ENCODE measurements at regions not wholly inside any gene's neighbourhood (a gene's known extent, or its start where the extent isn't known, plus 50 kb on each side); places are given as distances from the start of the nearest gene placed in this dataset.

DNA sequence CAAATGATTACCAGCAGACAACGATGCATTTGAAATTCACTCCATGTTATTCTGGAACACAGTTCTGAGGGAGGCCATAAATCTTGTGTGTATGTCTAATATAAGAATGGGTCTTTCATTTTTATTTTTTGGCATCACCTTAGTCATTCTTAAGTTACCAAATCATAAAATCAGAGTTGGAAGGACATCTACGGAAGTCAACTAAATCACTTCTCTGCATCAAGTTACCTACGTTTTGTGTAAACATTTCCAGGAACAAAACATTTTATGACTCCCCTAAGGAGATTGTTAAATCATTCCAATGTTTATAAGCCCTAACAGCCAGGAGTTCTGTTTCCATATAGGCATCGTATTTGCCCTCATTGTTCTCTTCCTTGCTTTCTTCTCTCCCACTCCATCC, 378.2 kb downstream of the FAM170A start:
- no peak for DNase-seq (ENCODE audit: low spot score)

DNA sequence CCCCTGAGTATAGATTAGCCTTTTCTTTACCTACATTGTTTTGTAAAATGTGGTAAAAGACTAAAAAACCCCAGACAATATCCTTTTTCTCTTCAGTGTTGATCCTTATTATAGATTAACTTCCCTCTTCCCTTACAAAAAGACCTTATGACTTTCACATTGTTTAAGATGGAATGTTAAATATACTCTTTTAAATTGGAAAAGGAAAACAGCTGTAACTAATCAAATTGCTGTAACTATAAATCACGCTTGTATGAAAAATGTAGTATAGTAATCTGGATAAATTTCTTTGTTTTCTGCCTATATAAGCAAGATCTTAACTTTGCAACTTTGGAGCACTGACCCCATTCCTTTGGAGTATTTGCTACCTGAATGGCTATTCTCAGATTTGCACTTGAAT, 383.1 kb downstream of the FAM170A start:
- DNase-seq (ENCODE audit: low spot score), result no peak

DNA sequence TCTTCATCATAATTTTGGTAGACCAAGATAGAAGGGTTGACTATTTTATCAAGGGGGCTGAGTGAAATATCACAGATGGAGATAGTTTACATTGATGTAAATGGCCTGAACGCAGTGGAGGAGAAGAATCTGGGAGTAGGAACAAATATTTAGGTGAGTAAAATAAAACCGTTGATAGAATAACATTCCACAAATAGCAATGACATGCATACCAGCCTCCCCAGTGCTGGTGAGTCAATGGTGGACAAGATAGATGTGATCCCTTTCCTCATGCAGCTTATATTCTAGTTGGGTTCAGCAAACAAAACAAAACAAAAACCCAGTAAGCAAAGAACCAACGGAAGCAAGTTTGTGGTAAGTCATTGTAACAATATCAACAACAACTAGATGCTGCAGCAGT, 385.2 kb downstream of the FAM170A start:
- DNase-seq (ENCODE audit: low spot score), result no peak

DNA sequence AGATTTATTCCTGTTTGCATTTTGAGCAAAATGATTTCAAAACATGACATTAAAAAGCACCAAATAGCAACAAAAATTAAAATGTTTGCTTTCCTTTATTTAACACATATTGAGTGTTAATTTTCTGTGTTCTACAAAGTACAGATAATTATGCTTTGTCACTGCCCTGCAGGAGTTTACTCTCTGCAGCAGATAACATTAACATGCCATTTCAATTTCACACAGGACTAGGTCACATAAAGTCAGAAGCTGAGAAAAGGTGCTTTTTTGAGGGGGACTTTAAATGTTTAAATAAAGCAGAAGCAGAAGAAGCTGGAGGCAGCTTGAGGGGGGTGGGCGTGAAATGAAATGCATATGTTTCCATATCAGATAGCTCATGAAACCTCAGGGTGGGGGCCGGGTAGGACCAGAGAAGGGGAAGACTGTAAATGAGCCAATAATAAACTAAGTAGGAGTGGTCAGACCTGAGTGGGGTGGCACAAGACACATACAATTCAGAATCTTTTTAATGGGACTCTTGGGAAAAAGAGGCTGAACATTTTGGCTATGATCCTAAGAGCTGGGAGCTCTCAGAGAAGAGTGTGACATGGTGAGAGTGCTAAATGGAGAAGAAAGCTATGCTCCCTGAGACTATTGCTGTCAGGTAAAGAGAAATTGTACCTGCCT, 387.5 kb downstream of the FAM170A start:
- no peak for DNase-seq (ENCODE audit: low spot score)

DNA sequence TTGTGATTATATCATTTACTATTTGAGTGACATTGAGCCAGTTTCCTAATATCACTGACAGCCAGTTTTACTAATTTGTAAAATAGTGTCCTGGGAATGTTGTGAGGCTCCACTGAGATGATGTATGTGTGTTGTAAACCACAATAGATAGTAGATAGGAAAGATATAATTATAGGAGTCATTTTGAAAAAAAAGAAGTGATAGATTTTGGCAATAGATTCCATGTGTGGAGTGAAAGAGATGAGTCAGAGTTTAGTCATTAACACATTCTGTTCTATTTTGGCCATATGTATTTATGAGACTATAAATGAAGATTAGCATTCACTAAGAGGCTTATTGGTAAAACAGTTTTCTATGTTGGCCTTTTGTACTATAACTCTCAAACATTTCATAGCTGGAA, 388.2 kb downstream of the FAM170A start:
- DNase-seq (ENCODE audit: low spot score), result no peak

GRCh38 chr5:120035181-120035580, 405.8 kb downstream of the FAM170A start:
- DNase-seq (ENCODE audit: low spot score), result no peak

GRCh38 chr5:120035815-120036577, 406.6 kb downstream of the FAM170A start:
- no peak for DNase-seq (ENCODE audit: low spot score)

- no peak for DNase-seq (ENCODE audit: low spot score)
Measured at GRCh38 chr5:120037451-120037850, 408.1 kb downstream of the FAM170A start.

GRCh38 chr5:120039111-120039510, 409.8 kb downstream of the FAM170A start:
- DNase-seq (ENCODE audit: low spot score), result no peak

DNA sequence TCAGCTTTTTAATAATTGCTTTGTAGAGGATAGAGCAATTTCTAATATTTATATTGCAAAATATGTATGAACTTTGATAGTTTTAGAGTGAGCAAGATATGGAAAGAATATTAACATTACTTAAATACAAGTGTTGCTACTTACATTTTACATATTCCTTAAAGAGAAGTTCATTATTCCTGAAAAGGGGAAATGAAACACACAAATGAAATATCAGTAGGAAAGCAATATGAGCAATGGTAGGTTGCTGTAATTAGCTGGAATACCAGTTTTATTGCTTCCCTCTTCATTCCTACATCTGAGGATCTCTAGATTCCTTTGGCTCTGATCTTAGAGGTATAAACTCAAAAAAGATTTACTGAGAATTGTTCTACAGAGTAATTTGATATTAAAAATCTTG, 414.1 kb downstream of the FAM170A start:
- DNase-seq (ENCODE audit: low spot score), result no peak

GRCh38 chr5:120052916-120053828, 410.9 kb upstream of the PRR16 start:
- DNase-seq (ENCODE audit: low spot score), result no peak

GRCh38 chr5:120053841-120054240, 410.3 kb upstream of the PRR16 start:
- no peak for DNase-seq (ENCODE audit: low spot score)

- no peak for DNase-seq (ENCODE audit: low spot score)
Measured at GRCh38 chr5:120055858-120056257, 408.2 kb upstream of the PRR16 start.

- no peak for DNase-seq (ENCODE audit: low spot score)
Measured at GRCh38 chr5:120062515-120062917, 401.6 kb upstream of the PRR16 start.

GRCh38 chr5:120072068-120072761, 391.9 kb upstream of the PRR16 start:
- no peak for DNase-seq (ENCODE audit: low spot score)

GRCh38 chr5:120073722-120074121, 390.4 kb upstream of the PRR16 start:
- DNase-seq (ENCODE audit: low spot score), result no peak

- DNase-seq (ENCODE audit: low spot score), result no peak
Measured at GRCh38 chr5:120080781-120081180, 383.3 kb upstream of the PRR16 start.

DNA sequence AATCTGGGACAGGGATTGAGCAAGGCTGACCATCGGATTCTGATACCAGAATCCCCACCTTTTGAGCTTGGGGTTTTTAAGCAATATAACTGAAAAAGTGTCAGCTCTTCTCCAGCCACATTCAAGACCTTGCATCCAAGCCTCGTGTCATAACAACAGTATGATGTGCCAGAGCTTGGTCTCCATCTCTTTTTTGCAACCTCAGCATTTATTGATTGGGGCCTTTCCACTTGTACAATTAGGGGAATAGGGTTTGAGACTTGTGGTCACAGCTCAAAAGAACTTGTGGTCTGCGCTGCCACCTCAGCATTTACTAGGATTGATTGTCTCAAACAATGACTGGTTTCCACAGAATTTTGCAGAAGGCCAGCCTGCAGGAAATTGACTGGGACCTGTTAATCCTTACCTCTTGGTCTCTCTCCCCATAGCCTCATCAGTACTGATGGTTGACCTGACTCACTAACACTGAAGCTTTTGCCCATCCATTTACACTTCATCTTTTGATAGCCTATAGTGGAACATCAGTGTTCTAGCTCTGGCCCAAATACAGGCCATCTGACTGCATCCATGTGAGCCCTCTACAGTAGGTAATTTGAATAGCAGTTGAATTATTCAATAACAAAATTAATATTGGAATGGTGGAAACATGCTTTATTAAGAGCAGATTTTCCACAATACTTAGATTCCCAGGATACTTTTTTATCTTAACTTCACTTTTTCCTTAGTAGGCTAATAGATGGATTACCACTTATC, 381.6 kb upstream of the PRR16 start:
- DNase-seq (ENCODE audit: low spot score), result no peak

GRCh38 chr5:120083851-120084542, 380.1 kb upstream of the PRR16 start:
- no peak for DNase-seq (ENCODE audit: low spot score)

DNA sequence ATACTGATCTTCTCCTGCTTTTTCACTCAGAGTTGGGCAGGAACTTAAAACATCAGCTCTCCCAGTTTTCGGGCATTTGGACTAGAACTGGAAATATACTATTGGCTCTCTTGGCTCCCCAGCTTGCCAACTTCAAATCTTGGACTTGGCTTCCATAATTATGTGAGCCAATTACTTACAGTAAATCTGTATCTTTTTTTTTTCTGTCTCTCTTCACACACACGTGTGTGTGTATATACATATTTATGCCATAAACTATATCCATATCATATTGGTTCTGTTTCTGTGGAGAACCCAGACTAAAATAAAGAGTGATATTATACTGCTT, 379.6 kb upstream of the PRR16 start:
- no peak for DNase-seq (ENCODE audit: low spot score)

GRCh38 chr5:120086081-120086480, 378.0 kb upstream of the PRR16 start:
- no peak for DNase-seq (ENCODE audit: low spot score)
